ENCODE measurements at regions not wholly inside any gene's neighbourhood (a gene's known extent, or its start where the extent isn't known, plus 50 kb on each side); places are given as distances from the start of the nearest gene placed in this dataset.
"Not testable (repeated sequence)": the region's sequence is repeated elsewhere in the genome, so short reads cannot be mapped to it uniquely, and the experiment has no call there.

DNA sequence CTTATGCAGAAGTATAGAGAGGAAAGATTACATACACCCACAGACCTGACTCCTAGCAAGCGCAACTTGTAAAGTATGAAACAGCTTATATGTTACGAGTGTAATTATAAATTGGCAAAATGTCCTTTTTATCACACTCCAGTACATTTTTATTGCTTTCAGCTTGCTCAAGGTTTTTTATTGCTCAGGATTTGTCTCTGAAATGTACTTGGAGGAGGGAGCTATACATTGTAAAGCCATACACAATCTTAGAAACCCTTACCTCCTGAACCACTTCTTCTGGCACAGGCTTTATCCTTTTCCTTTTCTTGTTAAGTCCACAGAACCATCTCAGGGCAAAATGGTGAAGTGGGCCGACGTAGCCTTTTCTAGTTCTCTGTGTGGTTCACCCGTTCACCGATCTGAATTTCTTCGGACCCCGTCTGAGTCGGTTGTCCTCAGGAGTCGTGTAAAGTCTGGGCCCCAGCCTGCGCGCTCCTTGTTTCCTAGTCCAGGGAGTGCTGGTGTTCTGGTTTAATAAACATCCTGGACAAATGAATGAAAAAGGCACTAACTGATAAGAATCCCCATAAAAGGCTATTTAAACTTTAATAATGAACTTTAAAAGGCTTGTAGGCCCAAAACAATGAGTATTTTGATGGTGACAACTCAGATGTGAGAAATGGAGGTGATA, 222.2 kb downstream of the SPATA31A7 start:
- H2AFZ ChIP-seq; H3K4me1 ChIP-seq (replicated peaks; ENCODE audit: insufficient read depth); H3K9me2 ChIP-seq (ENCODE audit: insufficient read depth); H3K9me3 ChIP-seq (ENCODE audit: insufficient read depth, low read depth); BruUV-seq (replicated peaks); H3K4me3 ChIP-seq; H3K4me2 ChIP-seq; intact Hi-C loops (cut with micrococcal nuclease; ENCODE audit: unreplicated experiment); H3F3A ChIP-seq (ENCODE audit: insufficient read depth, low read depth); POLR2A ChIA-PET (ENCODE audit: unreplicated experiment); CTCF ChIA-PET; H4K20me1 ChIP-seq (ENCODE audit: insufficient read depth); H3K27ac ChIP-seq; DNase-seq; H3K79me2 ChIP-seq (ENCODE audit: low read depth); H3K36me3 ChIP-seq (ENCODE audit: low read depth); H3K27me3 ChIP-seq (ENCODE audit: insufficient read depth, low read depth): not testable (repeated sequence)

DNA sequence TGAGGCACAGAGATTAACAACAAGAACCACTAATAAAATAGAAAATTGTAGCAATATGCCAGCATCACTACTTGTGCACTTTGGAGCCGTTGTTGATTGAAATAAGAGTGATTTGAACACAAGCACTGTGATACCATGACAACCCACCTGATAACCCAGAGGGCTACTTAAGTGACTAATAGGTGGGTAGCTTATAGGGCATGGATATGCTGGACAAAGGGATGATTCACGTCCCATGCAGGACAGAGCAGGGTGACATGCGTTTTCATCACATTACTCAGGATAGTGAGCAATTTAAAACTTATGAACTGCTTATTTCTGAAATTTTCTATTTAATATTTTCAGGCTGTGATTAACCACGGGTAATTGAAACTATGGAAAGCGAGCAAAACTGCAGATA, 222.9 kb downstream of the SPATA31A7 start:
- H3F3A ChIP-seq (ENCODE audit: insufficient read depth, low read depth); CTCF ChIA-PET; H3K4me1 ChIP-seq (replicated peaks; ENCODE audit: insufficient read depth); POLR2A ChIA-PET (ENCODE audit: unreplicated experiment); H3K79me2 ChIP-seq (ENCODE audit: low read depth); intact Hi-C loops (cut with micrococcal nuclease; ENCODE audit: unreplicated experiment); H3K4me3 ChIP-seq; H3K4me2 ChIP-seq; H3K36me3 ChIP-seq (ENCODE audit: low read depth); H2AFZ ChIP-seq; BruUV-seq (replicated peaks); H3K9me2 ChIP-seq (ENCODE audit: insufficient read depth); H4K20me1 ChIP-seq (ENCODE audit: insufficient read depth); H3K9me3 ChIP-seq (ENCODE audit: insufficient read depth, low read depth); H3K27ac ChIP-seq; DNase-seq; H3K27me3 ChIP-seq (ENCODE audit: insufficient read depth, low read depth): not testable (repeated sequence)

DNA sequence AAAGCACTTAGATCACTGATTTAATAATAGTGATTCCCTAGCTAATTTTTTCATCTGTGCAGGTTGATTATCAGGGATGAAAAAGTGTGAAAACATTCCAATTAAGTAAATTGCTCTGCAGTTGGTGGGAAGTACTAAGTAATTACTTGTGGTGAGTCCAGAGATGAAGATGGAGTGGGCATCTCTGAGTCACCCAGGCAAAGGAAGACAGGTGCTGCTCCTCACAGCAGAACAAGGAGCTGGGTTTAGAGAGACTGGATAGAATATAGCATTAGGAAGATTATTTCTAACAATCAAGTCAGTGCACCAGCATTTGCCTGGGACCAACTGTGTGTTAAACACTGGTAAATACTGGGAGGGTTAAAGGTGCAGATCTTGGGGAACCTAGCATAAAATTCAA, 228.3 kb downstream of the SPATA31A7 start:
- H4K20me1 ChIP-seq (ENCODE audit: insufficient read depth); DNase-seq; H3F3A ChIP-seq (ENCODE audit: insufficient read depth, low read depth); H3K9me2 ChIP-seq (ENCODE audit: insufficient read depth); H3K9me3 ChIP-seq (ENCODE audit: insufficient read depth, low read depth); H3K4me2 ChIP-seq; H3K27ac ChIP-seq; BruUV-seq (replicated peaks); intact Hi-C loops (cut with micrococcal nuclease; ENCODE audit: unreplicated experiment); H2AFZ ChIP-seq; H3K27me3 ChIP-seq (ENCODE audit: insufficient read depth, low read depth); H3K4me1 ChIP-seq (replicated peaks; ENCODE audit: insufficient read depth); H3K79me2 ChIP-seq (ENCODE audit: low read depth); H3K4me3 ChIP-seq; CTCF ChIA-PET; POLR2A ChIA-PET (ENCODE audit: unreplicated experiment); H3K36me3 ChIP-seq (ENCODE audit: low read depth): not testable (repeated sequence)

DNA sequence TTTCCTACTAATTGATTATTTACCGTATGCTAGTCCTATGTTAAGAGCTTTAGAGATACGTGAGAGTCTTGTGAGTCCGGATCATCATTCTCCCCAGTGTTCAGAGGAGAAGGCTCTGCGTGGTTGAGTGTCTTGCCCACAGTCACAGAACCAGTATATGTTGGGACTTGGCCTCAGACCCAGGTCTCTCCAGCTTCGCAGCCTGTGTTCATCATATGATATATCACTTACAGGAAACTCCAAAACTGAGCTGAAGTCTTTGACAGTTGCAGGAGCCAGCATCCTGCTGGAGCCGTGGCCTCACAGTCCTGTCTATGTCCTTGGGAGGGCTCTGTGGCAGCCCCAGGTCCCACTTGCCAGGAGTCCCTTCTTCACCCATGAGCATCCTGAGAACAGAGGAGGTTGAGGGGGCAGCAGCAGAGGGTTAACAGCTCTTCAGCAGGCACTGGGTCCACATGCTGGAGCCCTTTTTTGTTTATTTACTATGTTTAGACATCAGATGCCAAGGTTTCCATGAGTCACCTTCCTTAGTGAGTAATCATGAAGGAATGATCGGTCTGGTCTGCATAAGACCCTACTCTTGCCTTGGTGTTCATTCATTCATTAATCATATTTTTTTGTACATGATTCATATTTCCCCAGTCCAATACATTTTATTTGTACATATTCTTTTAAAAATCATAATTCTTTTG, 230.6 kb downstream of the SPATA31A7 start:
- H3K9me3 ChIP-seq (ENCODE audit: insufficient read depth, low read depth); H3K36me3 ChIP-seq (ENCODE audit: low read depth); H3K9me2 ChIP-seq (ENCODE audit: insufficient read depth); H3K4me3 ChIP-seq; H3K4me2 ChIP-seq; intact Hi-C loops (cut with micrococcal nuclease; ENCODE audit: unreplicated experiment); DNase-seq; H3K27ac ChIP-seq; H3F3A ChIP-seq (ENCODE audit: insufficient read depth, low read depth); H4K20me1 ChIP-seq (ENCODE audit: insufficient read depth); H2AFZ ChIP-seq; H3K79me2 ChIP-seq (ENCODE audit: low read depth); POLR2A ChIA-PET (ENCODE audit: unreplicated experiment); H3K27me3 ChIP-seq (ENCODE audit: insufficient read depth, low read depth); BruUV-seq (replicated peaks); H3K4me1 ChIP-seq (replicated peaks; ENCODE audit: insufficient read depth); CTCF ChIA-PET: not testable (repeated sequence)

DNA sequence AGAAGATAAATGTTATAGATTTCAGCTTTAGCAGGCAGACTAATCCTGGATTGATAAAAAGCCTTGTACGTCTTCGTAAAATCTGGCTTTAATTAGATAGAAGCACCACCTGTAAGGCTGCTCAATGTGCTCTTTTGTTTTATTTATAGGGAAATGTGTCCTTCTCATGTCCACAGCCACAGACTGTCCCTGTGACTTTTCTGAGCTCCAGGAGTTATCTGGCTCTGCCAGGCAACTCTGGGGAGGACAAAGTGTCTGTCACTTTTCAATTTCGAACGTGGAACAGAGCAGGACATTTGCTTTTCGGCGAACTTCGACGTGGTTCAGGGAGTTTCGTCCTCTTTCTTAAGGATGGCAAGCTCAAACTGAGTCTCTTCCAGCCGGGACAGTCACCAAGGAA, 257.4 kb downstream of the SPATA31A7 start:
- CTCF ChIA-PET; H3K79me2 ChIP-seq (ENCODE audit: low read depth); H3K36me3 ChIP-seq (ENCODE audit: low read depth); H3K4me1 ChIP-seq (replicated peaks; ENCODE audit: insufficient read depth); POLR2A ChIA-PET (ENCODE audit: unreplicated experiment); H3K27me3 ChIP-seq (ENCODE audit: insufficient read depth, low read depth); H3K4me3 ChIP-seq; H3K27ac ChIP-seq; H4K20me1 ChIP-seq (ENCODE audit: insufficient read depth); H3K4me2 ChIP-seq; BruUV-seq (replicated peaks); DNase-seq; H3K9me2 ChIP-seq (ENCODE audit: insufficient read depth); H2AFZ ChIP-seq; H3F3A ChIP-seq (ENCODE audit: insufficient read depth, low read depth); H3K9me3 ChIP-seq (ENCODE audit: insufficient read depth, low read depth); intact Hi-C loops (cut with micrococcal nuclease; ENCODE audit: unreplicated experiment): not testable (repeated sequence)

DNA sequence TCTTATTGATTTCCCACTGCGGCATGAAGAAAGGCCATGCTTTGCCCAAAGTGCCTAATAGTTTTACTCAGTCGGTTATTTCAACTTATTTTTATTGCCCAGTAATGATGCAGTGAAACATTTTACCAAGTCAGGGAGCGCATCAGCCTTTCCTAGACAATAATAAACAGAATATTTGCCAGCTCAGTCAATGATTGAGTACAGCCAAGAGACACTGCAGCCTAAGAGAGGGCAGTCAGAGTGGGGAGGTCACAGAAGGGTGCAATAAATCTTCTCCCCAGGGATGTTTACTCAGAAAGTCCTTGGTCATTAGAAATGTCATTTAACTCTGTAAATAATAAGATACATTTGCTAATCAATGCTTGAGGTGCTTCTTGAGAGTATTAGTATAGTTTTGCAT, 271.0 kb downstream of the SPATA31A7 start:
- H3K9me2 ChIP-seq (ENCODE audit: insufficient read depth); H4K20me1 ChIP-seq (ENCODE audit: insufficient read depth); H3K27me3 ChIP-seq (ENCODE audit: insufficient read depth, low read depth); H3K27ac ChIP-seq; H3K4me2 ChIP-seq; DNase-seq; H3K4me3 ChIP-seq; POLR2A ChIA-PET (ENCODE audit: unreplicated experiment); H3K4me1 ChIP-seq (replicated peaks; ENCODE audit: insufficient read depth); H3F3A ChIP-seq (ENCODE audit: insufficient read depth, low read depth); BruUV-seq (replicated peaks); H2AFZ ChIP-seq; intact Hi-C loops (cut with micrococcal nuclease; ENCODE audit: unreplicated experiment); CTCF ChIA-PET; H3K79me2 ChIP-seq (ENCODE audit: low read depth); H3K9me3 ChIP-seq (ENCODE audit: insufficient read depth, low read depth); H3K36me3 ChIP-seq (ENCODE audit: low read depth): not testable (repeated sequence)

Data from PC-9 (cell line).